GM13977 (cell line): ENCODE measurements at regions not wholly inside any gene's neighbourhood (a gene's known extent, or its start where the extent isn't known, plus 50 kb on each side); places are given as distances from the start of the nearest gene placed in this dataset.

Experiments
- DNase-seq: peaks from one replicate; pipeline ENCODE4 v3.0.0; 2012; ENCODE audit warnings: low spot score
- in situ Hi-C: fragments of 300-500 bp; cut with MboI; formaldehyde crosslinking; loops from one replicate; pipeline ENCODE4 v1.12.0; 2022; ENCODE audit warnings: low sequenced_read_pairs, low pct_unique_long_range_greater_than_20kb, mixed read lengths, inconsistent platforms; ENCODE audit not compliant: unreplicated experiment
- TF ChIP-seq, protein P1 (sequence below): IDR thresholded peaks from 2 replicates; pipeline ENCODE4 v1.5.1; 2012; ENCODE audit warnings: mild to moderate bottlenecking, control low read depth; ENCODE audit not compliant: insufficient read depth; ENCODE audit errors: extremely low read depth, missing control alignments

DNA sequence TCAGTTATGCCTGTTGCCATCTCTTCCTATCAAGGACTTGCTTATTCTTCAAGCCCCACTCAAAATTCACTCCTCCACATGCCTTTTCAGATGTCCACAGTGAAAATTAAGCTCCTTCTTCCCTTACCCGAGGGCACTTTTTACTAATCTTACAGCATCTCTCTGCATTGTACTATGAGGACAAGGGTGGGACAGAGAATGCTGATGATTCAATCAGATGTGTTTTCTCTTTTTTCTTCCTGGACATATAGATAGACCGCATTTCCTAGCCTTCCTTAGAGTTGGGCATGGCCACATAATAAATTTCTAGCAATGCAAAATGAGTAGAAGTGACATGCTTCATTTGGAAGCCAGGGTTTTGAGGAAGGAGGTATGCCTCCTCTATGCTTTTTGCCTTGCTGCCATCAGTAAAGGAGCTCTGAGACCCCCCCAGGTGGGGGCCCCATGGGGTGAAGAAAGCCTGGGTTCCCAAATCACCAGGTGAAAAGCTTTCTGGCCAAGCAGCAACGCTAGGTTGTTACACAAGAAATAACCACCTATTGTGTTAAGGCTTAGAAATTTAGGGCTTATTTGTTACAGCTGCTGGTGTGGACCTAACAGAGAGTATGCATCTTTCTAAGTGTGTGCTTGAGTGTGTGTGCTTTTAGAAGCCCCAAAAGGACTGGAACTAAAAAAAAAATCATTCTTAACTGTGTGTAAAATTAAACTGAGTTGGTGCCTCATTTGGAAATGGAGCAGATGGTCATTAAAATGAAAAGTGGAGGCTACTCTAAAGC is 424.5 kb downstream of the STK39 start:
- in situ Hi-C loops: no loop called here
- no peak for DNase-seq
- TF ChIP-seq, protein P1, sequence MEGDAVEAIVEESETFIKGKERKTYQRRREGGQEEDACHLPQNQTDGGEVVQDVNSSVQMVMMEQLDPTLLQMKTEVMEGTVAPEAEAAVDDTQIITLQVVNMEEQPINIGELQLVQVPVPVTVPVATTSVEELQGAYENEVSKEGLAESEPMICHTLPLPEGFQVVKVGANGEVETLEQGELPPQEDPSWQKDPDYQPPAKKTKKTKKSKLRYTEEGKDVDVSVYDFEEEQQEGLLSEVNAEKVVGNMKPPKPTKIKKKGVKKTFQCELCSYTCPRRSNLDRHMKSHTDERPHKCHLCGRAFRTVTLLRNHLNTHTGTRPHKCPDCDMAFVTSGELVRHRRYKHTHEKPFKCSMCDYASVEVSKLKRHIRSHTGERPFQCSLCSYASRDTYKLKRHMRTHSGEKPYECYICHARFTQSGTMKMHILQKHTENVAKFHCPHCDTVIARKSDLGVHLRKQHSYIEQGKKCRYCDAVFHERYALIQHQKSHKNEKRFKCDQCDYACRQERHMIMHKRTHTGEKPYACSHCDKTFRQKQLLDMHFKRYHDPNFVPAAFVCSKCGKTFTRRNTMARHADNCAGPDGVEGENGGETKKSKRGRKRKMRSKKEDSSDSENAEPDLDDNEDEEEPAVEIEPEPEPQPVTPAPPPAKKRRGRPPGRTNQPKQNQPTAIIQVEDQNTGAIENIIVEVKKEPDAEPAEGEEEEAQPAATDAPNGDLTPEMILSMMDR: no peak

DNA sequence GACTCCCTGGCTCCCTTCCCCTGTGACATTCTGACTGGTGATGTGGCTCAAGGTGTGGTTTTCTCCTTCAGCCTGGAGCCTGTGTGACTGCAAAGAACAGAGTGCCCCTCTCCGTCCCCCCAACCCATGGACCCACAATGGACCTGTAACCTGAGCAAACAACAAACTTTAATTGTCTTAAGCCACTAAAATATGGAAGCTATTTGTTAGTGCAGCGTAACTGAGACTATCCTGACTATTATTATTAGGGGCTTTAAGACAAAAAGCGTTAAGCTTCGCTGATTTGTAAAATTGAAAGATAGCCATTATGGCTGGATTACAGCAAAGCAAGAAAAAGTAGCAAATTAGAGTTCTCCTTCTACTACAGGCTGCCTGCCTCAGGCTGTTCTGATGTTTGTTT is 426.9 kb downstream of the STK39 start:
- in situ Hi-C loops: no loop called here
- no peak for DNase-seq
- TF ChIP-seq, protein P1: no peak

DNA sequence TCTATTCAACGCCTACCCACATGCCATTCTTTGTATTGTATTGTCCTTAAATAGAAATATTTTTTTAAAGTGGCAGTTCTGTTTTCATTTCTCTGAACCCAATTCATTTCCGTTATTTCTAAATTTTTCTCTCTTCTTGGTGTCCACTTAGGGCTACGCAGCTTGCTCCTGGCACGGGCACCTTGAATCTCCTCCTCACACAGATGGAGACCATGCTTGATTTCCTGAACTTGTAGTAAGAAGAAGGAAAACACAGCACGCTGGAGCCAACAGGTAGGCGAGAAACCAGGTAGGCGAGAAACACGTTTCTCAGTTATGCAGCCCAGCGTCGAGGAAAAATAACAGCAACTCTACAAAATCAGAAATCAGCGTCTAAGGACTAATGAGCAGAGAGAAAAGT is 428.9 kb downstream of the STK39 start:
- TF ChIP-seq, protein P1: no peak
- in situ Hi-C loops: no loop called here
- no peak for DNase-seq

DNA sequence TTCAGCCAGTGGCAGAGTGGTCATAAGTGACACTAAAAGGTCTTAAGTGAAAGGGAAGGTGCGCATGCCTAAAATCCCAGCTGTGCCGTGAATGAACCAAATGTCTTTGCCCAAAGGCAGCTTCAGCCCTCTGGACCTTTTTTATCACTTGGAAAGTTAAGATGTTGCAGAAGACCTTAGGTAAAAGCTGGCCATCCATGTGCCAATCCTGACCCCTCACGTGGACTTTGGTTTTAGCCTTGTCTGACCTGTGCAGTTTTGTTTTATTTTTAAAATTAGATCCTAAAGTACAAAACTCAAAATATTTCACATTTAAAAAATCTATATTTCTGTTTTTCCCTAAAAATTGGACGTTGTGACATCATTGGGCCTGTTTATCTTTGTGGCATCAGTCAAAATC is 429.5 kb downstream of the STK39 start:
- no peak for DNase-seq
- TF ChIP-seq, protein P1: no peak
- in situ Hi-C loops: no loop called here

DNA sequence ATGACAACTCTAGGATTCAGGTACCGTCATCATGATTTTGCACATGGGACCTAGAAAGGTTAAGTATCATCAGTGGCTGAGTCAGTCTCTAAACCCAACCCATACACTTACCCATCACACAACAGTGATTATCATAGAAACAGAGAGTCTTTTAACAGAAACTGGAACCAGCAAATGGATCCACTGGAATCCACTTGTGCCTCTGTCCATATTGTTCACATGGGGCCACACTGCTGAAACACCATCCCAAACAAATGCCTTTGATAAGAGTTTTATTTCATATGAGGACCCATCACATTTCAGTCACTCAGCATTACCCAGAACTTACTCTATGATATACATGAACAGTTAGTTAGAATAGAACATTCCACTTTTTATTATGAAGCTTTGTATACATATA is 430.0 kb downstream of the STK39 start:
- TF ChIP-seq, protein P1: no peak
- in situ Hi-C loops: no loop called here
- DNase-seq: no peak

DNA sequence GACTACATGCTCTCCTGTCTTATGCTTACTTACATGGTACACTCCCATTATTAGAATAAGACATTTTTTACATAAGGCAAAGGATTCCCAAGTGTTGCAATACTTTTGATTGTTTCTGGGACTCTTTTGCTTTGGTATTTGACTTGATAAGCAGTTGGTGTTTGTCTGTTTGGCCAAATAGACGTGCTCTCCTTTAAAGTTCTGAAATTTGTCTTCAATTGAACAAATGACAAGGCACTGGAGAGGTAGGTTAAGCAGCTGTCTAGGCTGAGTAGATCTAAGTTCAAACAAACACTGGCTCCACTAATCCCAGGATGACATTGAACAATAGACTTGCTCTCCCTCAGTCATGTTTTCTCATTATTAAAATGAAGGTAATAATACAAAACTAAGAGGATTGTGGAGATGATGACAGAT is 430.5 kb downstream of the STK39 start:
- in situ Hi-C loops: no loop called here
- no peak for DNase-seq

More for the DNA sequence above, 430.5 kb downstream of the STK39 start:
- TF ChIP-seq, protein P1: no peak
